H9 (cell line): ENCODE measurements at regions not wholly inside any gene's neighbourhood (a gene's known extent, or its start where the extent isn't known, plus 50 kb on each side); places are given as distances from the start of the nearest gene placed in this dataset.

Source experiments
- DNase-seq: peaks from one replicate; pipeline ENCODE4 v3.0.0-alpha.2; 2017
- H2AFZ ChIP-seq: one replicate; pipeline ENCODE4 v1.6.1; 2013; ENCODE audit warnings: mild to moderate bottlenecking, low read length, control low read depth, moderate library complexity
- H2AK5ac ChIP-seq: 2 replicates; pipeline ENCODE4 v1.6.1; 2013; ENCODE audit warnings: low read length, control low read depth, mixed read lengths; ENCODE audit not compliant: insufficient read length
- H2BK120ac ChIP-seq: one replicate; pipeline ENCODE4 v1.6.1; 2013; ENCODE audit warnings: low read depth, mild to moderate bottlenecking, low read length, control low read depth, inconsistent platforms; ENCODE audit not compliant: poor library complexity, severe bottlenecking
- H2BK12ac ChIP-seq: 2 replicates; pipeline ENCODE4 v1.6.1; 2013; ENCODE audit warnings: low read length, control low read depth, mixed read lengths, low read depth; ENCODE audit not compliant: insufficient read length
- H2BK15ac ChIP-seq: 2 replicates; pipeline ENCODE4 v1.6.1; 2013; ENCODE audit warnings: low read depth, low read length, control low read depth
- H2BK20ac ChIP-seq: one replicate; pipeline ENCODE4 v1.6.1; 2013; ENCODE audit warnings: low read depth, mild to moderate bottlenecking, low read length, control low read depth, inconsistent platforms; ENCODE audit not compliant: poor library complexity, severe bottlenecking
- H2BK5ac ChIP-seq: 2 replicates; pipeline ENCODE4 v1.6.1; 2013; ENCODE audit warnings: low read length, control low read depth, mixed read lengths; ENCODE audit not compliant: insufficient read length
- H3K14ac ChIP-seq: 2 replicates; pipeline ENCODE4 v1.6.1; 2013; ENCODE audit warnings: low read length, control low read depth; ENCODE audit not compliant: insufficient read depth
- H3K18ac ChIP-seq: 2 replicates; pipeline ENCODE4 v1.6.1; 2013; ENCODE audit warnings: low read depth, mild to moderate bottlenecking, mixed read lengths, low read length, control low read depth; ENCODE audit not compliant: insufficient read length
- H3K23ac ChIP-seq: 2 replicates; pipeline ENCODE4 v1.6.1; 2013; ENCODE audit warnings: low read length, control low read depth, mixed read lengths, low read depth; ENCODE audit not compliant: insufficient read length
- H3K23me2 ChIP-seq: 2 replicates; pipeline ENCODE4 v1.6.1; 2013; ENCODE audit warnings: low read depth, mild to moderate bottlenecking, mixed read lengths, low read length, control low read depth; ENCODE audit not compliant: insufficient read length, poor library complexity, severe bottlenecking
- H3K27ac ChIP-seq: 2 replicates; pipeline ENCODE4 v1.5.1; 2013; ENCODE audit warnings: low read length, control low read depth, mixed read lengths, low read depth; ENCODE audit not compliant: insufficient read length
- H3K27me3 ChIP-seq: 2 replicates; pipeline ENCODE4 v1.6.1; 2013; ENCODE audit warnings: low read length, control low read depth, inconsistent platforms; ENCODE audit not compliant: insufficient read depth
- H3K4ac ChIP-seq: 2 replicates; pipeline ENCODE4 v1.6.1; 2013; ENCODE audit warnings: low read depth, mild to moderate bottlenecking, control low read depth, inconsistent platforms, low read length, moderate library complexity
- H3K4me1 ChIP-seq: 2 replicates; pipeline ENCODE4 v1.6.1; 2013; ENCODE audit warnings: low read length, control low read depth, inconsistent platforms; ENCODE audit not compliant: insufficient read depth
- H3K4me2 ChIP-seq: 2 replicates; pipeline ENCODE4 v1.6.1; 2013; ENCODE audit warnings: low read length, control low read depth, mixed read lengths; ENCODE audit not compliant: insufficient read length, insufficient read depth
- H3K56ac ChIP-seq: 2 replicates; pipeline ENCODE4 v1.6.1; 2013; ENCODE audit warnings: low read depth, mild to moderate bottlenecking, mixed read lengths, low read length, control low read depth; ENCODE audit not compliant: insufficient read length
- H3K79me1 ChIP-seq: 2 replicates; pipeline ENCODE4 v1.6.1; 2013; ENCODE audit warnings: low read depth, mild to moderate bottlenecking, moderate library complexity, low read length, control low read depth, inconsistent platforms; ENCODE audit not compliant: insufficient read depth, poor library complexity, severe bottlenecking
- H3K79me2 ChIP-seq: 2 replicates; pipeline ENCODE4 v1.6.1; 2013; ENCODE audit warnings: low read length, control low read depth, inconsistent platforms; ENCODE audit not compliant: insufficient read depth
- H3K9ac ChIP-seq: 2 replicates; pipeline ENCODE4 v1.6.1; 2013; ENCODE audit warnings: low read length, control low read depth, mixed read lengths; ENCODE audit not compliant: insufficient read length; ENCODE audit errors: extremely low read depth
- H3K9me3 ChIP-seq: one replicate; pipeline ENCODE4 v1.6.1; 2013; ENCODE audit warnings: low read depth, low read length, inconsistent platforms; ENCODE audit not compliant: control insufficient read depth
- H3T11ph ChIP-seq: one replicate; pipeline ENCODE4 v1.6.1; 2013; ENCODE audit warnings: mild to moderate bottlenecking, low read length, control low read depth, inconsistent platforms
- H4K20me1 ChIP-seq: one replicate; pipeline ENCODE4 v1.6.1; 2013; ENCODE audit not compliant: control insufficient read depth, insufficient read length, insufficient read depth
- H4K5ac ChIP-seq: 2 replicates; pipeline ENCODE4 v1.6.1; 2013; ENCODE audit warnings: low read depth, mild to moderate bottlenecking, mixed read lengths, low read length, control low read depth; ENCODE audit not compliant: insufficient read length
- H4K8ac ChIP-seq: replicated peaks from 2 replicates; pipeline ENCODE4 v1.6.1; 2013; ENCODE audit warnings: low read length, control low read depth, mixed read lengths, low read depth; ENCODE audit not compliant: insufficient read length
- H4K91ac ChIP-seq: 2 replicates; pipeline ENCODE4 v1.6.1; 2013; ENCODE audit warnings: low read depth, mild to moderate bottlenecking, moderate library complexity, mixed read lengths, low read length, control low read depth; ENCODE audit not compliant: insufficient read length
- H3K27ac Mint-ChIP-seq, 3 experiments: 2 replicates in 2 of 3; 3 replicates in 1 of 3; pipeline ENCODE4 v1.8.0; 2020 to 2021; ENCODE audit warnings: mixed read lengths in 3 of 3, mild to moderate bottlenecking in 1 of 3, moderate library complexity in 1 of 3
- H3K27me3 Mint-ChIP-seq: 2 replicates; pipeline ENCODE4 v1.8.0; 2021; ENCODE audit warnings: low read depth, mild to moderate bottlenecking, moderate library complexity, mixed read lengths
- H3K36me3 Mint-ChIP-seq, 3 experiments: 2 replicates in 2 of 3; 3 replicates in 1 of 3; pipeline ENCODE4 v1.8.0; 2020 to 2021; ENCODE audit warnings: low read depth in 3 of 3, mixed read lengths in 3 of 3; ENCODE audit not compliant: insufficient read depth in 1 of 3
- H3K4me1 Mint-ChIP-seq, 2 experiments: 2 replicates each; pipeline ENCODE4 v1.8.0; 2020; ENCODE audit warnings: mixed read lengths in 2 of 2
- H3K4me3 Mint-ChIP-seq, 2 experiments: 2 replicates in 1 of 2; 3 replicates in 1 of 2; pipeline ENCODE4 v1.8.0; 2020 to 2021; ENCODE audit warnings: mild to moderate bottlenecking in 2 of 2, mixed read lengths in 2 of 2, moderate library complexity in 1 of 2
- H3K9me3 Mint-ChIP-seq, 2 experiments: 2 replicates in 1 of 2; 3 replicates in 1 of 2; pipeline ENCODE4 v1.8.0; 2020; ENCODE audit warnings: mild to moderate bottlenecking in 2 of 2, mixed read lengths in 2 of 2, moderate library complexity in 1 of 2
- WGBS: extraction: QIAGEN DNeasy Blood & Tissue Kit; methylation state at CpG from one replicate; pipeline ENCODE4 v1.1.7; 2013; ENCODE audit warnings: missing lambda C conversion rate, low lambda C conversion rate, mixed read lengths; ENCODE audit not compliant: insufficient read length; ENCODE audit errors: extremely low coverage; 5-methylcytosine and 5-hydroxymethylcytosine counted together
- TF ChIP-seq, protein P1 (sequence below): fragments of 200-600 bp; sonication (generic); conservative IDR thresholded peaks from 3 replicates; pipeline ENCODE4 v1.8.0; 2021; ENCODE audit warnings: antibody characterized with exemption, mild to moderate bottlenecking

DNA sequence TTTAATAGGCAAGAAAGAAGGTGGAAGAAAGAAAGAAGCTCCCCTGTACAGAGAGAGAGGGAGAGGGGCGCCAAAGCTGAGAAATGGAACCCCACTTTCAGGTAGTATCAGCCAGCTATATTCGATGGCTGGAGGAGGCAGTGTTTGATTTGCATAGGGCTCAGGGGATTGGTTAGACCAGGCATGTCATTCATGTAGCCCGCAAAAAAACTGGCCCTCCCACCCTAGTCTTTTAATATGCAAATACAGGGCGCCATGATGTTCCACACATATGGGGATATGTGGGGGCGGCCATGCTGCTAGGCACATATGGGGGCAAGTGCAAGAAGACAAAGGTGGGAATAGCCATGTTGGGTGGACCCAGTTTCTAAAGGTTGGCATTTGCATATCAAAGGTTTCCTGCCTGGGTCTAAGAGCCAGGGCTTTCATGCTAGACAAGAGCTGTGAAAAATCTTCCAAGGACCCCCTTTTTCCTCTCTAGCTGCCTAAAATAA lies 174.4 kb upstream of the ADRA1B start:
- no peak overlapping the region for H2BK20ac ChIP-seq
- H2BK12ac ChIP-seq: no peak overlapping the region
- H3K79me2 ChIP-seq: no peaks in the 10 kb centered on the region
- H3T11ph ChIP-seq: no peak overlapping the region
- no peak overlapping the region for H2AK5ac ChIP-seq
- TF ChIP-seq, protein P1, sequence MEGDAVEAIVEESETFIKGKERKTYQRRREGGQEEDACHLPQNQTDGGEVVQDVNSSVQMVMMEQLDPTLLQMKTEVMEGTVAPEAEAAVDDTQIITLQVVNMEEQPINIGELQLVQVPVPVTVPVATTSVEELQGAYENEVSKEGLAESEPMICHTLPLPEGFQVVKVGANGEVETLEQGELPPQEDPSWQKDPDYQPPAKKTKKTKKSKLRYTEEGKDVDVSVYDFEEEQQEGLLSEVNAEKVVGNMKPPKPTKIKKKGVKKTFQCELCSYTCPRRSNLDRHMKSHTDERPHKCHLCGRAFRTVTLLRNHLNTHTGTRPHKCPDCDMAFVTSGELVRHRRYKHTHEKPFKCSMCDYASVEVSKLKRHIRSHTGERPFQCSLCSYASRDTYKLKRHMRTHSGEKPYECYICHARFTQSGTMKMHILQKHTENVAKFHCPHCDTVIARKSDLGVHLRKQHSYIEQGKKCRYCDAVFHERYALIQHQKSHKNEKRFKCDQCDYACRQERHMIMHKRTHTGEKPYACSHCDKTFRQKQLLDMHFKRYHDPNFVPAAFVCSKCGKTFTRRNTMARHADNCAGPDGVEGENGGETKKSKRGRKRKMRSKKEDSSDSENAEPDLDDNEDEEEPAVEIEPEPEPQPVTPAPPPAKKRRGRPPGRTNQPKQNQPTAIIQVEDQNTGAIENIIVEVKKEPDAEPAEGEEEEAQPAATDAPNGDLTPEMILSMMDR: no peak
- Mint-ChIP-seq H3K4me1 (peaks cover 16 to 17% of the 10 kb centered on the region in 2 experiments), H3K27me3 (no peaks in the 10 kb centered on the region), H3K36me3 (no peaks in the 10 kb centered on the region), H3K27ac (no peak overlapping the region; a peak in 1 of 7 replicates), H3K9me3 (peaks cover 0 to 7% of the 10 kb centered on the region in 2 experiments; a peak in 2 of 5 replicates), H3K4me3 (no peak overlapping the region)
- H3K79me1 ChIP-seq: no peaks in the 10 kb centered on the region
- H3K9ac ChIP-seq: no peak overlapping the region
- H3K18ac ChIP-seq: no peak overlapping the region
- H2BK5ac ChIP-seq: no peak overlapping the region
- no peak overlapping the region for H3K4ac ChIP-seq
- H3K4me1 ChIP-seq: no peaks in the 10 kb centered on the region; the same call in 1 of the 2 replicates
- no peak overlapping the region for H2BK15ac ChIP-seq
- no peak overlapping the region for H3K56ac ChIP-seq
- H3K9me3 ChIP-seq: no peaks in the 10 kb centered on the region
- H3K23ac ChIP-seq: no peak overlapping the region
- no peaks in the 10 kb centered on the region for H4K20me1 ChIP-seq
- no peak overlapping the region for H4K8ac ChIP-seq
- no peak overlapping the region for H2AFZ ChIP-seq
- H4K91ac ChIP-seq: no peak overlapping the region
- no peak overlapping the region for H4K5ac ChIP-seq
- WGBS: no CpG with 5 or more reads among the region's 5 CpGs
- no peak overlapping the region for H3K4me2 ChIP-seq
- H3K23me2 ChIP-seq: no peaks in the 10 kb centered on the region
- H3K27ac ChIP-seq: no peak overlapping the region
- H3K27me3 ChIP-seq: no peaks in the 10 kb centered on the region
- H2BK120ac ChIP-seq: no peak overlapping the region
- H3K14ac ChIP-seq: no peak overlapping the region
- no peak for DNase-seq
